Gastroesophageal sphincter (tissue), 4 donors: ENCODE measurements at regions not wholly inside any gene's neighbourhood (a gene's known extent, or its start where the extent isn't known, plus 50 kb on each side); places are given as distances from the start of the nearest gene placed in this dataset.

Experiments used
- ATAC-seq: fragments of 150-250 bp; one replicate; pipeline ENCODE4 v1.9.1; 2016; ENCODE audit warnings: mild to moderate bottlenecking, moderate library complexity
- H3K27ac ChIP-seq, 4 donors: fragments of 200-600 bp; sonication (generic) in 3 of 4; 1 replicate in 3 of 4; 2 replicates in 1 of 4; pipeline ENCODE4 v1.5.1; 2016 to 2019
- H3K27me3 ChIP-seq: fragments of 200-600 bp; sonication (generic); one replicate; pipeline ENCODE4 v1.5.1; 2019
- H3K36me3 ChIP-seq, 2 donors: fragments of 200-600 bp; sonication (generic); one replicate each; pipeline ENCODE4 v1.5.1; 2019; ENCODE audit warnings: control low read depth in 1 of 2
- H3K4me1 ChIP-seq, 3 donors: fragments of 200-600 bp; sonication (generic); 1 replicate in 2 of 3; 2 replicates in 1 of 3; pipeline ENCODE4 v1.5.1; 2016 to 2019; ENCODE audit warnings: control low read depth in 2 of 3
- H3K4me3 ChIP-seq, 2 donors: fragments of 200-600 bp; sonication (generic); one replicate each; pipeline ENCODE4 v1.5.1; 2019; ENCODE audit warnings: mild to moderate bottlenecking in 1 of 2, moderate library complexity in 1 of 2
- H3K9me3 ChIP-seq, 3 donors: fragments of 200-600 bp; sonication (generic); one replicate each; pipeline ENCODE4 v1.5.1; 2017 to 2019; ENCODE audit warnings: control low read depth in 2 of 3
- EP300 ChIP-seq: sonication (generic); formaldehyde crosslinking; IDR thresholded peaks from one replicate; pipeline ENCODE4 v1.6.1; 2017; ENCODE audit warnings: antibody characterized with exemption, mild to moderate bottlenecking
- POLR2A ChIP-seq, 2 donors: fragments of 450-650 bp; IDR thresholded peaks; one replicate each; pipeline ENCODE4 v1.6.1; 2017; ENCODE audit warnings: antibody characterized with exemption in 2 of 2, mild to moderate bottlenecking in 2 of 2, moderate library complexity in 1 of 2
- POLR2AphosphoS5 ChIP-seq: sonication (generic); formaldehyde crosslinking; IDR thresholded peaks from one replicate; pipeline ENCODE4 v1.6.1; 2017; ENCODE audit warnings: antibody characterized with exemption
- WGBS, 2 donors: methylation state at CpG; one replicate each; pipeline ENCODE4 v1.1.5; 2018; ENCODE audit warnings: low coverage in 1 of 2; 5-methylcytosine and 5-hydroxymethylcytosine counted together
- TF ChIP-seq, protein P1 (sequence below), 4 experiments: fragments of 200-600 bp in 2 of 4; fragments of 450-650 bp in 2 of 4; sonication (generic) in 1 of 4; IDR thresholded peaks; one replicate each; pipeline ENCODE4 v1.5.1; 2017 to 2019; ENCODE audit warnings: antibody characterized with exemption in 4 of 4, mild to moderate bottlenecking in 2 of 4, moderate library complexity in 2 of 4

DNA sequence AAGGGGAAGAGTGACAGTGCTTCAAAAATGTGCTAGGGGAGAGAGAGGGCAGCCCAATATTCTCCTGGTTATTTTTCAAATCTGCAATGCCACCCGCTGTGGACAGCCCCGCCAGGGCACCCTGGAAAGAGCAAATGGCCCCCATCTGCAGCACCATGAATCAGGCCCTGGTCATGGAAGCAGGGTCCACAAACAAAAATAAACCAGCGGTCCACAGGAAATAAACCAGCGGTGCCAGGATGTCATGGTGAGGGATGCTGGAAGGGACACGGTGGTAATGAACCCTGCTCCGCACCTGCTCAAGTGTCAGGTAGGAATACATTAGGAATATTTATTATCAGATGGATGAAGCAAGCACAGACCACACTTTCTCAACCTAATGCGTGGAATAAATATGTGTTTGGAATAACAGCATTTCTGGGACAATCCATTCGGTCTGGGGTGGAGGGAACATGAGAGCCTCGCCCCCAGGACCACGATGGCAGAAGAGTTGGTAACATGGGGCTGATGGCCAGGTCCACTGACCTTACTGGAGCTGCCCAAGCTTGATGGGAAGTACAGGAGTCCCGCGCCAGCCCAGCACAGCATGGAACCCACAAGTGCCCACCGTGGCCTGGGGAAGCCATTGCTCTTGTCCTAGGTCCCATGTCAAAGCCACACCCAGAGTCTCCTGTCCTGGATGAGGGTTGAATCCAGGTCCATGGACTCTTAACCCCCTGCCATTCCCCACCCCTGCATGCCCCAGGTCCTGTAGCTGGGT lies 181.7 kb downstream of the BRD1 start:
- peaks cover 61% of the 10 kb centered on the region for H3K27me3 ChIP-seq
- no peak for TF ChIP-seq EP300
- no peak for TF ChIP-seq POLR2AphosphoS5
- TF ChIP-seq POLR2A (IDR thresholded peaks at IDR 0.05) = no peak
- TF ChIP-seq, protein P1, sequence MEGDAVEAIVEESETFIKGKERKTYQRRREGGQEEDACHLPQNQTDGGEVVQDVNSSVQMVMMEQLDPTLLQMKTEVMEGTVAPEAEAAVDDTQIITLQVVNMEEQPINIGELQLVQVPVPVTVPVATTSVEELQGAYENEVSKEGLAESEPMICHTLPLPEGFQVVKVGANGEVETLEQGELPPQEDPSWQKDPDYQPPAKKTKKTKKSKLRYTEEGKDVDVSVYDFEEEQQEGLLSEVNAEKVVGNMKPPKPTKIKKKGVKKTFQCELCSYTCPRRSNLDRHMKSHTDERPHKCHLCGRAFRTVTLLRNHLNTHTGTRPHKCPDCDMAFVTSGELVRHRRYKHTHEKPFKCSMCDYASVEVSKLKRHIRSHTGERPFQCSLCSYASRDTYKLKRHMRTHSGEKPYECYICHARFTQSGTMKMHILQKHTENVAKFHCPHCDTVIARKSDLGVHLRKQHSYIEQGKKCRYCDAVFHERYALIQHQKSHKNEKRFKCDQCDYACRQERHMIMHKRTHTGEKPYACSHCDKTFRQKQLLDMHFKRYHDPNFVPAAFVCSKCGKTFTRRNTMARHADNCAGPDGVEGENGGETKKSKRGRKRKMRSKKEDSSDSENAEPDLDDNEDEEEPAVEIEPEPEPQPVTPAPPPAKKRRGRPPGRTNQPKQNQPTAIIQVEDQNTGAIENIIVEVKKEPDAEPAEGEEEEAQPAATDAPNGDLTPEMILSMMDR (IDR thresholded peaks at IDR 0.05) = no peak
- WGBS, 2 donors = 73 to 88% methylated on average over 4 to 13 of the region's 13 CpGs
- no peak for ATAC-seq
- H3K27ac ChIP-seq = no peak overlapping the region
- H3K4me1 ChIP-seq = no peaks in the 10 kb centered on the region
- H3K36me3 ChIP-seq = no peaks in the 10 kb centered on the region
- peaks cover 0 to 10% (median 0%) of the 10 kb centered on the region in 3 donors for H3K9me3 ChIP-seq
- no peak overlapping the region for H3K4me3 ChIP-seq

DNA sequence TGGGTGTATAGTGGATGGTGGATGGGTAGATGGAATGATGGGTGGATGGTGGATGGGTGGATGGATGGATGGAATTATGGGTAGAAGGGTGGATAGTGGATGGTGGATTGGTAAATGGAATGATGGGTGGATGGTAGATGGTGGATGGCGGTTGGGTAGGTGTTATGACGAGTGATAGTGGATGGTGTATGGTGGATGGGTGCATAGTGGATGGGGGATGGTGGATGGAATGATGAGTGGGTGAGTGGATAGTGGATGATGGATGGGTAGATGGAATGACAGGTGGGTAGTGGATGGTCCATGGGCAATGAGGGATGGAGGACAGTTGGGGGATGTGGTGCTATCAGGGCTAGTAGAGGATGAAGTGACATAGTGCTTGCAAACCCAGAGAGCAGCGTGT lies 182.4 kb downstream of the BRD1 start:
- Histone ChIP-seq H3K27ac (no peak overlapping the region), H3K27me3 (peaks cover 57% of the 10 kb centered on the region), H3K4me1 (no peaks in the 10 kb centered on the region), H3K36me3 (no peaks in the 10 kb centered on the region), H3K4me3 (no peak overlapping the region), H3K9me3 (peaks cover 0 to 3% (median 0%) of the 10 kb centered on the region in 3 donors)
- TF ChIP-seq, protein P1 (IDR thresholded peaks at IDR 0.05) = no peak
- TF ChIP-seq POLR2A (IDR thresholded peaks at IDR 0.05) (no peak), POLR2AphosphoS5 (no peak), EP300 (no peak)
- WGBS, 2 donors = 90% methylated on average over 3 of the region's 3 CpGs
- no peak for ATAC-seq

DNA sequence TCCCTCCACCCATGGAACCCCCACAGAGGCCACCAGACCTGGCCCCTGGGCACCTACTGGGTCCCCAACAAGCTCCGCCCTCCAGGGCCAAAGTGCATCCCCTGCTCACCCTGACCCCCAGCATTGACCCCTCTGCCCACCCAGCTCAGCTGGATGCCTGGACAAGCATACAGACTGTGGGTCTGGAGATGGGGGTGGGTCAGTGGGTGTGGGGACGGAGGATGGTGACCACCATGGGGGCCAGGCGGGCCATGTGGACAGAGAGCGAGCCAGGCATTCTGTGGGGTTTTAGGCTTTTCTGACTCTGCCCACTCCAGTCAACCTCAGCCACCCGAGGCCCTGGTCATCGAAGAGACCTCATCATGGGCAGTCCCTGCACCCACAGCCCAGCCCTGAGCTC lies 183.7 kb downstream of the BRD1 start:
- no peak overlapping the region for H3K4me3 ChIP-seq
- no peaks in the 10 kb centered on the region for H3K4me1 ChIP-seq
- peaks cover 50% of the 10 kb centered on the region for H3K27me3 ChIP-seq
- no peak overlapping the region for H3K27ac ChIP-seq
- TF ChIP-seq, protein P1 (IDR thresholded peaks at IDR 0.05) = no peak
- TF ChIP-seq POLR2A (IDR thresholded peaks at IDR 0.05) (no peak), POLR2AphosphoS5 (no peak), EP300 (no peak)
- no peaks in the 10 kb centered on the region for H3K9me3 ChIP-seq
- no CpG with 5 or more reads among the region's 6 CpGs for WGBS, 2 donors
- ATAC-seq = no peak
- H3K36me3 ChIP-seq = no peaks in the 10 kb centered on the region

DNA sequence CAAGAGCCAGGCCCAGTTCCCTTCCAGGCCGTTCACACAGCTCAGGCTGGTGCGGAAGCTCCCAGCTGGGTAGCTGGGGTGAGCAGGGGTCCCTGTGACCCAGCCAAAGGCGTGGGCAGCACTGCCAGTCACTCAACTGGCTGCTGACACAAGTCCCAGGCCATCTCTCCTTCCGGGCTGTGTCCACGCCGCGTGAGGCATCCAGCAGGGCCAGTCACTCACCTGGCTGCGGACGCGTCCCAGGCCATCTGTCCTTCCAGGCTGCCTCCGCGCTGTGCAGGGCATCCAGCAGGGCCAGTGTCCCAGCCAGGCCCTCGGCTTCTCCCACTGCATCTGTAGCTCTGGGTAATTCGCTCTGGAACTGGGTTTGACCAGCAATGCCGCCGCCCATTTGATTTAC lies 184.2 kb downstream of the BRD1 start:
- no peak overlapping the region for H3K27ac ChIP-seq
- H3K36me3 ChIP-seq = no peaks in the 10 kb centered on the region
- no peak overlapping the region for H3K4me3 ChIP-seq
- no CpG with 5 or more reads among the region's 16 CpGs for WGBS, 2 donors
- no peaks in the 10 kb centered on the region for H3K9me3 ChIP-seq
- no peaks in the 10 kb centered on the region for H3K4me1 ChIP-seq
- H3K27me3 ChIP-seq = peaks cover 45% of the 10 kb centered on the region
- no peak for ATAC-seq
- TF ChIP-seq EP300 (no peak), POLR2AphosphoS5 (no peak), POLR2A (IDR thresholded peaks at IDR 0.05) (no peak)
- TF ChIP-seq, protein P1 (IDR thresholded peaks at IDR 0.05) = no peak

DNA sequence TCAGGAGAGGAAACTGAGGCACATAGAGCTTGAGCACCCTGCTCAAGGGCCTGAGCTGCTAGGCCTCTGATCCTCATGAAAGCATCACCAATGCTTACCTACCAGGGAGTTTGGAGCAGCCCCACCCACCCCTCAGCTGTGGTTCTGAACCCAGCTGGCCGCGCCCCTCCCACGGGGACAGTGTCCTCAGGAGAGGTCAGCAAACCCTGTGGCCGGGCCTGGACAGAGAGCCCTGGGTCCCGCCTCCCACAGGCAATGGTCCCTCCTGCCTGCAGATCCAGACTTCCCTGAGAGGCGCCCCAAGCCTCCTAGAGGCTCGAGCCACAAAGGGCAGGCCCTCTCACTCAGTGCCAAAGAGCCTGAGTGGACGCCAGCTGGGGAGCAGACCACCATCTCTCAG lies 184.9 kb downstream of the BRD1 start:
- no peak overlapping the region for H3K4me3 ChIP-seq
- H3K4me1 ChIP-seq = no peaks in the 10 kb centered on the region
- no peaks in the 10 kb centered on the region for H3K9me3 ChIP-seq
- peaks cover 39% of the 10 kb centered on the region for H3K27me3 ChIP-seq
- H3K36me3 ChIP-seq = no peaks in the 10 kb centered on the region
- H3K27ac ChIP-seq = no peak overlapping the region
- TF ChIP-seq POLR2AphosphoS5 (no peak), EP300 (no peak), POLR2A (IDR thresholded peaks at IDR 0.05) (no peak)
- TF ChIP-seq, protein P1 (IDR thresholded peaks at IDR 0.05) = no peak
- no CpG with 5 or more reads among the region's 8 CpGs for WGBS, 2 donors
- ATAC-seq = no peak
